ENCODE measurements at regions not wholly inside any gene's neighbourhood (a gene's known extent, or its start where the extent isn't known, plus 50 kb on each side); places are given as distances from the start of the nearest gene placed in this dataset.

- TF ChIP-seq EZH2 (IDR thresholded peaks at IDR 0.05; ENCODE audit: low read depth) = no peak
- TF ChIP-seq CTCF (conservative IDR thresholded peaks at IDR 0.05) = no peak
Observed at GRCh38 chr9:86764221-86764624, 183.1 kb downstream of the GAS1 start.

All from PC-9 (cell line).